ENCODE measurements at regions not wholly inside any gene's neighbourhood (a gene's known extent, or its start where the extent isn't known, plus 50 kb on each side); places are given as distances from the start of the nearest gene placed in this dataset.

GRCh38 chr17:5804251-5804650 is 219.9 kb upstream of the NLRP1 start:
- no peak for TF ChIP-seq CTCF (conservative IDR thresholded peaks at IDR 0.05 in 1 of 2, IDR thresholded peaks at IDR 0.05 in 1 of 2; ENCODE audit: extremely low read depth in 1 of 2, insufficient read depth in 1 of 2, low read depth in 1 of 2, low read length in 2 of 2)
- no peak for TF ChIP-seq EZH2 (IDR thresholded peaks at IDR 0.05; ENCODE audit: borderline replicate concordance, low read length)
